HG02884 (cell line): ENCODE measurements at regions not wholly inside any gene's neighbourhood (a gene's known extent, or its start where the extent isn't known, plus 50 kb on each side); places are given as distances from the start of the nearest gene placed in this dataset.
"Not testable (repeated sequence)": the region's sequence is repeated elsewhere in the genome, so short reads cannot be mapped to it uniquely, and the experiment has no call there.

Experiments used
- ATAC-seq: cut with Tn5 transposase; IDR thresholded peaks from one replicate; pipeline ENCODE4 v1.9.1; 2021; ENCODE audit warnings: mild to moderate bottlenecking, moderate library complexity; ENCODE audit not compliant: unreplicated experiment

DNA sequence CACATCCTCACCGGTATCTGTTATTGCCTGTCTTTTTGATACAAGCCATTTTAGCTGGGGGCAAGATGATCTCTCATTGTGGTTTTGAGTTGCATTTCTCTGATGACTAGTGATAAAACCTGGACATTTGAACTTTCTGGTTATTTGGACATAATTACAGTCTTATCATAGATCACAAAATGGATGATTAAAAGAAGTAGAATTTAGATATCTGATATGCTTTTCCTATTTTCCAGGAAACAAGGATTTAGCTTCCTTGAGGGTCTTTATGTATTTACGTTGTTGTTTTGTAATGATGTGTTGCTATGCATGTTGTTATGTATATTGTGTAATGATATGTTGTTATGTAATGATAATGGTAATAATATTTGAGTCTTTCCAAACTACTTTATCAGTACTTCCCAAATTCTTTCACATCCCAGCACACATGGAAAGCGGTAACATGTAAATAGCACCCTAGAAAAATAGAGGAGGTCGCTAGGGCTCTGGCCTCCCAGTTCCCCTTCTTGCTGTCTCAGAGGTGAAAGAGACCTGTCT is 53.8 kb downstream of the GJD2 start:
- ATAC-seq: no peak

DNA sequence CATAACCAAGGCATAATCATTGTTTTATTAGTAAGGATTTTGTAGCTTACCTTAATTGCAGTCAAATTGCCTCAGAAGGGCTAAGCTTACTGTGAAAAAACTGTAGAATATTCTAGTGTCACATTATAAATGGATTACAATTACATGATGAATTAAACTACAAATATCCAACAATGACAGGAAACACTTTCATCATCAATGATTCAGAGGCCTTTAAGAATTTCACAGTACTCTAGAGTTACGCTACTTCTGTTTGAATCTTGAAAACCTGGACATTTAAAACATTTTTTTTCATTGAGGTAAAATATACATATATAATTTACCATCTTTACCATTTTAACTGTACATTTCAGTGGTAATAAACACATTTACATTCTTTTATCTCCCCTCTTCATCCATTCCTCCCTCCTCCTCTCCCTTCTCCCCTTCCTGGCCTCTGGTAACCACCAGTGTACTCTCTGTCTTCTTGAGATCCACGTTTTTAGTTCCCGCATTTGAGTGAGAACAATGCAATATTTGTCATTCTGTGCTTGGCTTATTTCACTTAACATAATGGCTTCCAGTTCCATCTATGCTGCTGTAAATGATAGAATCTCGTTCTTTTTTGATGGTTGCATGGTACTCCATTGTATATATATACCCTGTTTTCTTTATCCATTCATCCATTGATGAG is 54.7 kb downstream of the GJD2 start:
- ATAC-seq: no peak

GRCh38 chr15:34696506-34696905 is 58.3 kb downstream of the GJD2 start:
- ATAC-seq: no peak

- no peak for ATAC-seq
Measured at GRCh38 chr15:34693053-34693744, 61.6 kb downstream of the GJD2 start.

- ATAC-seq: no peak
Measured at GRCh38 chr15:34691034-34691433, 63.8 kb downstream of the GJD2 start.

GRCh38 chr15:34688699-34689098 is 66.1 kb downstream of the GJD2 start:
- ATAC-seq: no peak

DNA sequence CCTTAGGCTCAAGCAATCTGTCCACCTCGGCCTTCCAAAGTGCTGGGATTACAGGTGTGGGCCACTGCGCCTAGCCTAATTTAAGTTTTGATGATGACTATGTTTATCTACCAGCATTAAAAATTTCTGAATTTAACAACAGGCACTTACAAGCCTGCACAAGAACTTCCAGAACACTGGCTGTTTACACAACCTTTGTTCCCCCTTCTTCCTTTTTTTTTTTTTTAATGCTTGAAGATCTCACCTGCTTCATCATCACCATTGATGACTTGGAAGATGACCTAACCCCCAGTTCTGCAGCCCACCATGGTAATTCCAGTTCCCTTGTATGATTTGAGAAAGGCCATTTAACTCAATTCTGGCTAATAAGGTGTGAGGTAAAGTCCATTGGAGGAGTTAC is 70.4 kb downstream of the GJD2 start:
- no peak for ATAC-seq

DNA sequence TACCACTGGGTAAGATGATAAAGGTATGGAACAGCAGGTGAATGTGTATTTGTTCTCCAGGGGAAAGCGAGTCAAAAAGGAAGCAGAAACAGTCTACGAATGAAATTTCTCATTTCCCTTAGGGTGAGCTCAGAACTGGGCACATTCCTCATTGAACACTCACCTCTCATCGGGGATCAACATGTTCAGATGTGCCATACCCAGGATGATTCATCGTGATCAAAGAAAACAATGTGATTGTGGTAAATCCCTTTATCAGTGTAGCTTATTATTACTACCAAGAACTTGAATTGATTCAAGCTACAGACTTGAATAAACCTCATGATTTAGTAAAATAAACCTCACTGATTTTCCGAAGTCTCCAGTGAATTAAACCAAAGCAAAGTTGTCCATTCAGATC is 72.1 kb downstream of the GJD2 start:
- ATAC-seq: no peak

- ATAC-seq: no peak
Measured at GRCh38 chr15:34679291-34679690, 75.5 kb downstream of the GJD2 start.

- ATAC-seq: no peak
Measured at GRCh38 chr15:34673241-34673640, 81.6 kb downstream of the GJD2 start.

DNA sequence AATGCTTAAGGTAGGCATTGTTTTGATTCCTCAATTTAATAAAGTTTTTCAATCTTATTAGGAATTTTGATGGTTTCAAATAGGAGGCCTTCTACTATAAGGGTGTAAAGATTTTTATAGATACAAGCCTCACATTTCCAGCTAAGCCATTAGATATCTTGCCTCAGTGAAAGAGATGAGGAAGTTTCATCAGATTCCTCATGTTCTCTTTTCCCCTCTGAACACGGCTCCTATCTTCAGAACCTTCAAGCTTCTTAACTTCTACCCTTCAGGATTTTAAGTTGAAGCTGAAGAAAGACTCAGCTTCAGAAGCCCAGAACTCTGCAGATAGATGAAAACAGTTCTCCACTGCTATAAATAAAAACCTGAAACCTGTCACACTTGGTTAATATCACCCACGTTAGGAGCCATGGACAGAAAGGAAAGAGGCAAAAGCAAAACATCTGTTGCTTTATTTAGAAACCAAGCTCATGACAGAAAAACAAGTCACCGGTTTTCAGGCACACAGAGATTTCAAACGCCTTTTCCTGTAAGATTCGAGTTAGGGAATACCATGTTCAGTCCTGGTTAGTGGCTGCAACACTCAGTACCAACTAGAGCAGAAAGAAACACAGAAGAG is 82.2 kb upstream of the GOLGA8B start:
- no peak for ATAC-seq

- ATAC-seq: no peak
Measured at GRCh38 chr15:34664418-34664817, 81.0 kb upstream of the GOLGA8B start.

GRCh38 chr15:34663101-34663500 is 79.7 kb upstream of the GOLGA8B start:
- ATAC-seq: no peak

DNA sequence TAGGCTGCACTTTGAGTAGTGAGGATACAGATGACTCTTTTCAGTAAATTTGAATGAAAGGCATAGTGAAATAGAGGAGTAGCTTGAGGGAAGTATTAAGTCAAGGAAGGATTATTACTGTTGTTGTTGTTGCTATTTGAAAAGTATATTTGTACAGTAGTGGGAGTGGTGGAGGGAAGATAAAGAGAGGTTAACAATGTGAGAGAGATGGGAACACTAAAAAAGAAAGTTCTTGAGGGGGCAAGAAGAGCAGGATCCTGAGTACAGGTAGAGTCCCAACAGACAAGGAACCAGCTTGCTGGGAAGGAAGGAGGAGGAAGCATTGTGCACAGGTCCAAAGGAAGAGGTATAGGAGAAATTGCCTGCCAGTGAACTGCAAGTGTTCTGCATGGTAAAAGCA is 75.6 kb upstream of the GOLGA8B start:
- no peak for ATAC-seq

DNA sequence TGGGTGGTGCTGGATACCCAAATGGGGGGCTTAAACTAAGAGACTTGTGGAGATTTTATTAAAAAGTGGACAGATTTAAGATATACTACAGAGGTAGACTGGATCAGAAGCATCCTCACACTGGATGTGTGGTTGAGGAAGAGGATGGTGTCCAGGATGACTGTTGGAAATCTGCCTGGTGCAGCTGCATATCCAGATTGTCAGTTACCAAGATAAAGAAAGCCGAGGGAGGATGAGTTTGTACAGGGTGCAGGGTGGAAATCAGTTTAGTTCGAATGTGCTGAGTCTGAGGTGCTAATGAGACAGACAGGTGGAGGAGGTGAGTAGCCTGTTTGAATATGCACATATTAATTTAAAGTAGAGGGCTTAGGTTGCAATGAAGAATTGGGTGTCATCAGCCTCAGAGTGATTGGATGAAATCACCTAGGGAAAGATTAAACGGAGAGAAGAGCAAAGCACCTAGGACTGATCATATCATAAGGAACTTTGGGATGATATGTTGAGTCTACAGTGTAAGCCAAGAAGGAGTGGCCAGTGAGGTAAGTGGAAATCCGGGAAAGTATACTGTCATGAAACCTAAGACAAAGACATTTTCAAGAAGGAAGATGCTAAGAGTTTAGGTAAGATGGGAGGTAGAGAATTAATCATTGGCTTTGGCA is 74.1 kb upstream of the GOLGA8B start:
- ATAC-seq: no peak

DNA sequence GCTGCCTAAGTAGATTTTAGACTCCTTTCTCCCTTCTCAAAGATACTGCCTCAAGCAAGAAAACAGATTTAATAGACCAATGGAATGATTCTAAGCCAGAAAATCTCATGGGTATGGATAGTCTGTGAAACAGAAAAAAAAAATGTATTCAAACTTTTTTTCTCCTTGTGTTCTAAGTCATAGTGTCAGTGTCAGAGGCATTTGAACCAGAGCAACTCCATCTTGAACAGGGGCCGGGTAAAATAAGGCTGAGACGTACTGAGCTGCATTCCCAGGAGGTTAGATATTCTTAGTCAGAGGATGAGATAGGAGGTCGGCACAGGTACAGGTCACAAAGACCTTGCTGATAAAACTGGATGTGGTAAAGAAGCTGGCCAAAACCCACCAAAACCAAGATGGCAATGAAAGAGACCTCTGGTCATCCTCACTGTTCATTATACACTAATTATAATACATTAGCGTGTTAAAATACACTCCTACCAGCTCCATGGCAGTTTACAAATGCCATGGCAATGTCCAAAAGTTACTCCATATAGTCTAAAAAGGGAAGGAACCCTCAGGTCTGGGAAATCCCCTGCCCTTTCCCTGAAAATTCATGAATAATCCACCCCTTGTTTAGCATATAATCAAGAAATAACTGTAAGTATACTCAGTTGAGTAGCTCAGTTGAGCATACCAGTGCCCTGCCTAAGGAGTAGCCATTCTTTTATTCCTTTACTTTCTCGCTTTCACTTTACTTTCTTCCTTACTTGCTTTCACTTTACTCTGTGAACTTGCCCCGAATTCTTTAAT is 72.8 kb upstream of the GOLGA8B start:
- no peak for ATAC-seq

DNA sequence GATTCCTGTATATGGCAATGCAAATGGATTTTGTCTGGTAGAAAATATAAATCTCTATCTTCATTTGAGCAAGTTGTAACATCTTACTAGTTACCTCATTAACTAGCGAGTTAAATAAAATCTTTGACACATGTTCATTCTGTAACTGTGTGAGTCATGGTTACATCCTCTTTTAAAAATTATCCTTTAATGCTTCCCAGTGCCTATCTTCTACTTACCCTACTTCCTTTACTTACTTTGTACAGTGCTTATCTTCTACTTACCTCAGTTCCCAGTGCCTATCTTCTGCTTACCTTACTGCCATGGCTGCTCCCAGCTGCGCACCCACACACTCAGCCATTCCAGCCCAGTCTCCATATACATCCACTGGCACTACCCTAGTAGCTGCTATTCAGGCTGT is 71.9 kb upstream of the GOLGA8B start:
- ATAC-seq: no peak

- no peak for ATAC-seq
Measured at GRCh38 chr15:34654625-34655024, 71.2 kb upstream of the GOLGA8B start.

GRCh38 chr15:34653992-34654391 is 70.5 kb upstream of the GOLGA8B start:
- ATAC-seq: no peak

- not testable (repeated sequence) for ATAC-seq
Measured at GRCh38 chr15:34653326-34653725, 69.9 kb upstream of the GOLGA8B start.

GRCh38 chr15:34652726-34653033 is 69.2 kb upstream of the GOLGA8B start:
- ATAC-seq: no peak
